Aorta (tissue), 5 donors: ENCODE measurements at regions not wholly inside any gene's neighbourhood (a gene's known extent, or its start where the extent isn't known, plus 50 kb on each side); places are given as distances from the start of the nearest gene placed in this dataset.

ENCODE experiments used
- ATAC-seq: fragments of 200-7000 bp; cut with Tn5 transposase; one replicate; pipeline ENCODE4 v1.9.1; 2022; ENCODE audit warnings: moderate library complexity; ENCODE audit not compliant: low FRiP score
- DNase-seq, 2 donors: peaks; one replicate each; pipeline ENCODE4 v3.0.0-alpha.2; 2020
- H3K27ac ChIP-seq, 2 donors: one replicate each; pipeline ENCODE4 v1.5.1; 2013; ENCODE audit warnings: low read length in 2 of 2, mild to moderate bottlenecking in 2 of 2, moderate library complexity in 2 of 2, control low read depth in 1 of 2, inconsistent platforms in 1 of 2, low read depth in 1 of 2
- H3K27me3 ChIP-seq, 2 donors: one replicate each; pipeline ENCODE4 v1.6.1; 2013; ENCODE audit warnings: control low read depth in 1 of 2, low read length in 1 of 2, mild to moderate bottlenecking in 1 of 2, moderate library complexity in 1 of 2; ENCODE audit not compliant: insufficient read depth in 2 of 2, control insufficient read depth in 1 of 2
- H3K36me3 ChIP-seq, 2 donors: one replicate each; pipeline ENCODE4 v1.6.1; 2013; ENCODE audit warnings: control low read depth in 1 of 2, low read length in 1 of 2, mild to moderate bottlenecking in 1 of 2; ENCODE audit not compliant: insufficient read depth in 2 of 2, control insufficient read depth in 1 of 2
- H3K4me1 ChIP-seq, 2 donors: one replicate each; pipeline ENCODE4 v1.6.1; 2013; ENCODE audit warnings: low read length in 2 of 2, control low read depth in 1 of 2, mild to moderate bottlenecking in 1 of 2, moderate library complexity in 1 of 2; ENCODE audit not compliant: insufficient read depth in 2 of 2, control insufficient read depth in 1 of 2
- H3K4me3 ChIP-seq, 2 donors: one replicate each; pipeline ENCODE4 v1.5.1; 2013; ENCODE audit warnings: low read length in 2 of 2, control low read depth in 1 of 2, mild to moderate bottlenecking in 1 of 2
- H3K9me3 ChIP-seq: one replicate; pipeline ENCODE4 v1.6.1; 2013; ENCODE audit warnings: mild to moderate bottlenecking, low read length; ENCODE audit not compliant: control insufficient read depth
- WGBS, 2 donors: extraction: QIAGEN DNeasy Blood & Tissue Kit; methylation state at CpG; one replicate each; pipeline ENCODE4 v1.1.7; 2013; 5-methylcytosine and 5-hydroxymethylcytosine counted together
- intact Hi-C, 2 donors: fragments of 100-400 bp; cut with DNase I; formaldehyde crosslinking; loops; one replicate each; pipeline versions ENCODE4 v1.14.2 to v1.15.0; 2022
- donor health status: healthy with polysubstance abuse.
- donor health status: Bipolar disorder and iron deficiency.
- donor health status: DM: no; HTN: no; CAD: no.
- donor health status: DM: no; HTN: no; CAD: no.
- donor health status: DM: yes; HTN: yes; CAD: no.

- H3K9me3 ChIP-seq, result no peaks in the 10 kb centered on the region
- H3K27ac ChIP-seq, result no peak overlapping the region
- ATAC-seq, result no peak
- H3K27me3 ChIP-seq, result no peaks in the 10 kb centered on the region
- no peaks in the 10 kb centered on the region for H3K4me1 ChIP-seq
- intact Hi-C loops, result no loop called here
- H3K36me3 ChIP-seq, result no peaks in the 10 kb centered on the region
- no peak overlapping the region for H3K4me3 ChIP-seq
- no peak for DNase-seq
- 83 to 90% methylated on average over 19 of the region's 19 CpGs for WGBS, 2 donors
Measured at GRCh38 chr2:236337465-236338325, 73.5 kb upstream of the ASB18 start.

- intact Hi-C loops, result no loop called here
- Histone ChIP-seq H3K4me1 (no peaks in the 10 kb centered on the region), H3K9me3 (no peaks in the 10 kb centered on the region), H3K27ac (no peak overlapping the region), H3K4me3 (no peak overlapping the region), H3K27me3 (no peaks in the 10 kb centered on the region), H3K36me3 (no peaks in the 10 kb centered on the region)
- DNase-seq, result no peak
- ATAC-seq, result no peak
- 31 to 33% methylated on average over 12 of the region's 12 CpGs for WGBS, 2 donors
Measured at GRCh38 chr2:236338495-236339184, 74.4 kb upstream of the ASB18 start.

- WGBS, 2 donors, result 96 to 97% methylated on average over 6 of the region's 6 CpGs
- ATAC-seq, result no peak
- intact Hi-C loops, result loop anchor here in 1 of 2 donors (10.0 kb wide), 1 partner anchor 225 kb away; the partner anchor contains the start of gene ACKR3
Measured at GRCh38 chr2:236340251-236340650, 76.0 kb upstream of the ASB18 start.

GRCh38 chr2:236341067-236341466 lies 76.9 kb upstream of the ASB18 start:
- 92 to 95% methylated on average over 14 of the region's 14 CpGs for WGBS, 2 donors
- intact Hi-C loops, result loop anchor here in 1 of 2 donors (10.0 kb wide), 1 partner anchor 224 kb away; the partner anchor contains the start of gene ACKR3

More at GRCh38 chr2:236340251-236340650, 76.0 kb upstream of the ASB18 start:
- no peaks in the 10 kb centered on the region for H3K36me3 ChIP-seq
- no peak for DNase-seq
- H3K4me3 ChIP-seq, result no peak overlapping the region
- H3K4me1 ChIP-seq, result no peaks in the 10 kb centered on the region
- H3K27me3 ChIP-seq, result no peaks in the 10 kb centered on the region
- H3K27ac ChIP-seq, result no peak overlapping the region
- H3K9me3 ChIP-seq, result no peaks in the 10 kb centered on the region

GRCh38 chr2:236341721-236342120 lies 77.5 kb upstream of the ASB18 start:
- no peak overlapping the region for H3K27ac ChIP-seq
- H3K9me3 ChIP-seq, result no peaks in the 10 kb centered on the region
- DNase-seq (no peak), ATAC-seq (no peak)
- intact Hi-C loops, result loop anchor here (2.0 to 10.0 kb wide), 2 partner anchors 223 to 731 kb away; partner anchors contain the start of gene ACKR3 (in 1 of the 2)
- no peaks in the 10 kb centered on the region for H3K4me1 ChIP-seq
- 95 to 97% methylated on average over 14 of the region's 14 CpGs for WGBS, 2 donors
- no peak overlapping the region for H3K4me3 ChIP-seq
- no peaks in the 10 kb centered on the region for H3K27me3 ChIP-seq
- H3K36me3 ChIP-seq, result no peaks in the 10 kb centered on the region

More at GRCh38 chr2:236341067-236341466, 76.9 kb upstream of the ASB18 start:
- Histone ChIP-seq H3K4me1 (no peaks in the 10 kb centered on the region), H3K4me3 (no peak overlapping the region), H3K9me3 (no peaks in the 10 kb centered on the region), H3K27me3 (no peaks in the 10 kb centered on the region), H3K36me3 (no peaks in the 10 kb centered on the region), H3K27ac (no peak overlapping the region)
- ATAC-seq (no peak), DNase-seq (no peak)

GRCh38 chr2:236342507-236342906 lies 78.3 kb upstream of the ASB18 start:
- Histone ChIP-seq H3K4me3 (no peak overlapping the region), H3K36me3 (no peaks in the 10 kb centered on the region), H3K27ac (no peak overlapping the region), H3K27me3 (no peaks in the 10 kb centered on the region), H3K9me3 (no peaks in the 10 kb centered on the region), H3K4me1 (no peaks in the 10 kb centered on the region)
- DNase-seq (no peak), ATAC-seq (no peak)
- intact Hi-C loops, result loop anchor here (2.0 to 10.0 kb wide), 2 partner anchors 222 to 730 kb away; partner anchors contain the start of gene ACKR3 (in 1 of the 2)
- 89 to 94% methylated on average over 10 of the region's 10 CpGs for WGBS, 2 donors

GRCh38 chr2:236342951-236343350 lies 78.7 kb upstream of the ASB18 start:
- Histone ChIP-seq H3K36me3 (no peaks in the 10 kb centered on the region), H3K4me1 (no peaks in the 10 kb centered on the region), H3K9me3 (no peaks in the 10 kb centered on the region), H3K27ac (no peak overlapping the region), H3K27me3 (no peaks in the 10 kb centered on the region), H3K4me3 (no peak overlapping the region)
- DNase-seq, result no peak
- no peak for ATAC-seq
- 90 to 91% methylated on average over 12 of the region's 12 CpGs for WGBS, 2 donors
- intact Hi-C loops, result loop anchor here (2.0 to 10.0 kb wide), 2 partner anchors 222 to 730 kb away; partner anchors contain the start of gene ACKR3 (in 1 of the 2)

- DNase-seq (peak in 1 of 2 donors; percentile 67), ATAC-seq (no peak)
- H3K27ac ChIP-seq, result no peak overlapping the region
- 35 to 37% methylated on average over 10 of the region's 10 CpGs for WGBS, 2 donors
- no peaks in the 10 kb centered on the region for H3K36me3 ChIP-seq
- H3K4me1 ChIP-seq, result no peaks in the 10 kb centered on the region
- H3K4me3 ChIP-seq, result no peak overlapping the region
- H3K27me3 ChIP-seq, result no peaks in the 10 kb centered on the region
- intact Hi-C loops, result loop anchor here (2.0 to 10.0 kb wide), 2 partner anchors 221 to 729 kb away; partner anchors contain the start of gene ACKR3 (in 1 of the 2)
- H3K9me3 ChIP-seq, result no peaks in the 10 kb centered on the region
Measured at GRCh38 chr2:236343400-236344161, 79.4 kb upstream of the ASB18 start.
